ENCODE measurements at regions not wholly inside any gene's neighbourhood (a gene's known extent, or its start where the extent isn't known, plus 50 kb on each side); places are given as distances from the start of the nearest gene placed in this dataset.
"Not testable (repeated sequence)": the region's sequence is repeated elsewhere in the genome, so short reads cannot be mapped to it uniquely, and the experiment has no call there.

DNA sequence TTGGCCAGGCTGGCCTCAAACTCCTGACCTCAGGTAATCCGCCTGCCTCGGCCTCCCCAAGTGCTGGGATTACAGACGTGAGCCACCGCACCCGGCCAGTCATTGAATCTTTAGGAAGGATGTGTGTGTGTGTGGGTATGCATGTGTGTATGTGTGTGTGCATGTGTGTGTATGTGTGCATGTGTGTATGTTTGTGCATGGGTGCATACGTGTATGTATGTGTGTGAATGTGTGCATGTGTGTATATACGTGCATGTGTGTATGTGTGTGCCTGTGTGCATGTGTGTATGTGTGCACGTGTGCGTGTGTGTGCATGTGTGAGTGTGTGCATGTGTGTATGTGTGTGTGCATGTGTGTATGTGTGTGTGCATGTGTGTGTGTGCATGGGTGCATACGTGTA lies 120.1 kb upstream of the SHH start:
- not testable (repeated sequence) for H3K9me3 ChIP-seq (ENCODE audit: control insufficient read depth in 1 of 2, low read length in 2 of 2); H3K4me3 ChIP-seq (ENCODE audit: low read depth in 1 of 2, low read length in 2 of 2); H3K27me3 ChIP-seq (ENCODE audit: low read depth, low read length); H3K36me3 ChIP-seq (ENCODE audit: control insufficient read depth in 1 of 2, insufficient read depth in 2 of 2, low read length in 2 of 2); H3K4me1 ChIP-seq (ENCODE audit: control insufficient read depth in 1 of 2, insufficient read depth in 2 of 2, low read length in 2 of 2); H3K27ac ChIP-seq (ENCODE audit: low read length)

GRCh38 chr7:155931396-155932085 lies 119.3 kb upstream of the SHH start:
- no peaks in the 10 kb centered on the region for H3K36me3 ChIP-seq (ENCODE audit: control insufficient read depth in 1 of 2, insufficient read depth in 2 of 2, low read length in 2 of 2)
- no peak overlapping the region for H3K27ac ChIP-seq (ENCODE audit: low read length)
- peaks cover 0 to 5% of the 10 kb centered on the region in 2 donors for H3K9me3 ChIP-seq (ENCODE audit: control insufficient read depth in 1 of 2, low read length in 2 of 2)
- no peak overlapping the region for H3K4me3 ChIP-seq (ENCODE audit: low read depth in 1 of 2, low read length in 2 of 2)
- H3K4me1 ChIP-seq (ENCODE audit: control insufficient read depth in 1 of 2, insufficient read depth in 2 of 2, low read length in 2 of 2): no peaks in the 10 kb centered on the region
- H3K27me3 ChIP-seq (ENCODE audit: low read depth, low read length): no peaks in the 10 kb centered on the region

DNA sequence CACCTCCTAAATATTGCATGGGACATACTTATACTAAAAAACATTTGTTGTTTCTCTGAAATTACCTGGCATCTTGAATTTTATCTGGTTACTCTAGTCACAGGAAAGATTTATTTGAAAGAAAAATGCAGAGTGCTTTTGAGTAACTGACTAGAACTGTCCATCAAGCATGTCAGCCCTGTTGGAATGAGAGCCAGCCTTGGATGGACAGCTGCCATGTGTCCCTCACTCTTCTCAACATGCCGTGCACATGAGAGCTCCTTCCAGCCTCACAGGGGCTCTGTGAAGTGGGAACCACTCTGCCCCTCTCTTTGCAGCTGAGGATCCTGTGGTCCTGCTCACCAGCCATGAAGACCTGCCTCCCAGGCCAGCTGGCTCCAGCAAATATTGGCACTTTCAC lies 118.3 kb upstream of the SHH start:
- Histone ChIP-seq H3K36me3 (ENCODE audit: control insufficient read depth in 1 of 2, insufficient read depth in 2 of 2, low read length in 2 of 2) (no peaks in the 10 kb centered on the region), H3K27me3 (ENCODE audit: low read depth, low read length) (no peaks in the 10 kb centered on the region), H3K27ac (ENCODE audit: low read length) (no peak overlapping the region), H3K4me1 (ENCODE audit: control insufficient read depth in 1 of 2, insufficient read depth in 2 of 2, low read length in 2 of 2) (no peaks in the 10 kb centered on the region), H3K9me3 (ENCODE audit: control insufficient read depth in 1 of 2, low read length in 2 of 2) (peaks cover 0 to 5% of the 10 kb centered on the region in 2 donors), H3K4me3 (ENCODE audit: low read depth in 1 of 2, low read length in 2 of 2) (no peak overlapping the region)

DNA sequence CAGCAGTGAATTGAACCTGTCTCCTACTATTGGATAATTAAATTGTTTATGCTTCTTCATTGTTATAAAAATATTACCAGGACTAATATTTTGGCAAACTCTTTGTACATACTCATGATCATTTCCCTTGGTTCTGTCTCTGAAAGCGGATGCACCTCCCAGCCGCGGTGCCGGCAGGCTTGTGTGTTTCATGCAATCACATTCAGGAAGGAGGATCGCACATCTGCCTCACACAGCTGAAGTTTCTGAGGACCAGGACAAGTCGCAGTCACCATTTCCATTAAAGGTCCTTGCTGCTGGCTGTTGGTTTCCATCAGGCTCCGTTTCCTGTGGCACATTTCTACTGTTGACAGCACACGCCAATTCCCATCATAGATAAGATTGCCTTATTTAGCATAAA lies 117.8 kb upstream of the SHH start:
- H3K4me3 ChIP-seq (ENCODE audit: low read depth in 1 of 2, low read length in 2 of 2): no peak overlapping the region
- peaks cover 0 to 5% of the 10 kb centered on the region in 2 donors for H3K9me3 ChIP-seq (ENCODE audit: control insufficient read depth in 1 of 2, low read length in 2 of 2)
- H3K27ac ChIP-seq (ENCODE audit: low read length): no peak overlapping the region
- H3K36me3 ChIP-seq (ENCODE audit: control insufficient read depth in 1 of 2, insufficient read depth in 2 of 2, low read length in 2 of 2): no peaks in the 10 kb centered on the region
- no peaks in the 10 kb centered on the region for H3K4me1 ChIP-seq (ENCODE audit: control insufficient read depth in 1 of 2, insufficient read depth in 2 of 2, low read length in 2 of 2)
- H3K27me3 ChIP-seq (ENCODE audit: low read depth, low read length): no peaks in the 10 kb centered on the region

GRCh38 chr7:155928583-155928982 lies 116.3 kb upstream of the SHH start:
- Histone ChIP-seq H3K4me1 (ENCODE audit: control insufficient read depth in 1 of 2, insufficient read depth in 2 of 2, low read length in 2 of 2) (no peaks in the 10 kb centered on the region), H3K27ac (ENCODE audit: low read length) (no peak overlapping the region), H3K4me3 (ENCODE audit: low read depth in 1 of 2, low read length in 2 of 2) (no peak overlapping the region), H3K9me3 (ENCODE audit: control insufficient read depth in 1 of 2, low read length in 2 of 2) (peaks cover 0 to 5% of the 10 kb centered on the region in 2 donors), H3K36me3 (ENCODE audit: control insufficient read depth in 1 of 2, insufficient read depth in 2 of 2, low read length in 2 of 2) (no peaks in the 10 kb centered on the region), H3K27me3 (ENCODE audit: low read depth, low read length) (no peaks in the 10 kb centered on the region)

- no peak overlapping the region for H3K27ac ChIP-seq (ENCODE audit: low read length)
- no peaks in the 10 kb centered on the region for H3K27me3 ChIP-seq (ENCODE audit: low read depth, low read length)
- H3K4me1 ChIP-seq (ENCODE audit: control insufficient read depth in 1 of 2, insufficient read depth in 2 of 2, low read length in 2 of 2): no peaks in the 10 kb centered on the region
- no peak overlapping the region for H3K4me3 ChIP-seq (ENCODE audit: low read depth in 1 of 2, low read length in 2 of 2)
- no peaks in the 10 kb centered on the region for H3K36me3 ChIP-seq (ENCODE audit: control insufficient read depth in 1 of 2, insufficient read depth in 2 of 2, low read length in 2 of 2)
- H3K9me3 ChIP-seq (ENCODE audit: control insufficient read depth in 1 of 2, low read length in 2 of 2): peaks cover 0 to 5% of the 10 kb centered on the region in 2 donors
Observed at GRCh38 chr7:155927905-155928304, 115.6 kb upstream of the SHH start.

- Histone ChIP-seq H3K4me1 (ENCODE audit: control insufficient read depth in 1 of 2, insufficient read depth in 2 of 2, low read length in 2 of 2) (no peaks in the 10 kb centered on the region), H3K36me3 (ENCODE audit: control insufficient read depth in 1 of 2, insufficient read depth in 2 of 2, low read length in 2 of 2) (no peaks in the 10 kb centered on the region), H3K27me3 (ENCODE audit: low read depth, low read length) (no peaks in the 10 kb centered on the region), H3K27ac (ENCODE audit: low read length) (no peak overlapping the region), H3K9me3 (ENCODE audit: control insufficient read depth in 1 of 2, low read length in 2 of 2) (peaks cover 0 to 5% of the 10 kb centered on the region in 2 donors), H3K4me3 (ENCODE audit: low read depth in 1 of 2, low read length in 2 of 2) (no peak overlapping the region)
Observed at GRCh38 chr7:155925682-155926081, 113.4 kb upstream of the SHH start.

GRCh38 chr7:155922067-155922816 lies 110.0 kb upstream of the SHH start:
- Histone ChIP-seq H3K4me1 (ENCODE audit: control insufficient read depth in 1 of 2, insufficient read depth in 2 of 2, low read length in 2 of 2) (no peaks in the 10 kb centered on the region), H3K36me3 (ENCODE audit: control insufficient read depth in 1 of 2, insufficient read depth in 2 of 2, low read length in 2 of 2) (no peaks in the 10 kb centered on the region), H3K27me3 (ENCODE audit: low read depth, low read length) (no peaks in the 10 kb centered on the region), H3K27ac (ENCODE audit: low read length) (no peak overlapping the region), H3K9me3 (ENCODE audit: control insufficient read depth in 1 of 2, low read length in 2 of 2) (peaks cover 0 to under 1% of the 10 kb centered on the region in 2 donors), H3K4me3 (ENCODE audit: low read depth in 1 of 2, low read length in 2 of 2) (no peak overlapping the region)

DNA sequence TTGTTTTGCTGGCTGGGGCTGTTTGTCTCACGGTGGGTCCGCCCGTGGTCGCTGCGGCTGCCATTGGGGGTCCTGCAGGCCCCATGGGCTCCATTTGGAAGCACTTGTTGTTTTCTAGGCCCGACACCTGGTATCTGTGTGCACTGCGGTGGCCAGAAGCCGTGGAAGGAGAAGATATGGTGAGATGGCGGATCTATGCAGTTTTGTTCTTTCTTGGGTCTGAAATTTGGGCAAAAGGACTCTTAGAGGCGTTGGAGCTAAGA lies 109.5 kb upstream of the SHH start:
- Histone ChIP-seq H3K4me3 (ENCODE audit: low read depth in 1 of 2, low read length in 2 of 2) (no peak overlapping the region), H3K27me3 (ENCODE audit: low read depth, low read length) (no peaks in the 10 kb centered on the region), H3K36me3 (ENCODE audit: control insufficient read depth in 1 of 2, insufficient read depth in 2 of 2, low read length in 2 of 2) (no peaks in the 10 kb centered on the region), H3K9me3 (ENCODE audit: control insufficient read depth in 1 of 2, low read length in 2 of 2) (no peaks in the 10 kb centered on the region), H3K4me1 (ENCODE audit: control insufficient read depth in 1 of 2, insufficient read depth in 2 of 2, low read length in 2 of 2) (no peaks in the 10 kb centered on the region), H3K27ac (ENCODE audit: low read length) (no peak overlapping the region)

DNA sequence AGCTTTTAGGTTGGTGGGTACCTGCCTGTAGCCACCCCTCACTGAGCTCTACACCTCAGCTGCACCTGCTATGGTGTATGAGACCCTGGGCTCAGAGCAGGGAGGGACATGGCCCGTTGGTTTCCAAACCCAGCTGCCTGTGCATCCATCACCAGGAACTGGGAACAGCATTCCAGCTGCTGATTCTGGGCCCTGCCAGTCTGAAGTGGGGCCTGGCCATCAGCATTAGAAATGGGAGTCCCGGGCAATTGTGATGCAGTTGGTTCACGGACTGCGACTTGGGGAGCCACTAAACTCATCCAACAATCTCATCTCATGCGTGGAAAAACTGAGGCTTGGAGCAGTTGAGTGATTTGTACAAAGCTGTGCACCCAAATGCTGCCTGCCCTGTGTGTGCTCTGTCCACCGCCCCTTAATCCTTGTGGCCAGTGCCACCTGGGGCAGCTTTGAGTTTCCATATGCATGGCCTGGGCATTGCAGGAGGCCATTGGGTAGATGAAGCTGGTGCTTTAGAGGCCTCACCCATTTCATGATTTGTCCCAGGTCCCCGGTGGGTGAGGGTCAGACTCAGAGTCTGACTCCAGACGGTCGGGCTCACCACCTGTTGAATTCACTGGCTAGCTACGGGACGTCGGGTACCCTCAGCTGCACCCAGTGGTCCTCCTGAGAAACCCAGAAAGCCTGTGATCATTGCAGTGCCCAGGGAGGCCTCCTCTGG lies 109.0 kb upstream of the SHH start:
- H3K27me3 ChIP-seq (ENCODE audit: low read depth, low read length): no peaks in the 10 kb centered on the region

DNA sequence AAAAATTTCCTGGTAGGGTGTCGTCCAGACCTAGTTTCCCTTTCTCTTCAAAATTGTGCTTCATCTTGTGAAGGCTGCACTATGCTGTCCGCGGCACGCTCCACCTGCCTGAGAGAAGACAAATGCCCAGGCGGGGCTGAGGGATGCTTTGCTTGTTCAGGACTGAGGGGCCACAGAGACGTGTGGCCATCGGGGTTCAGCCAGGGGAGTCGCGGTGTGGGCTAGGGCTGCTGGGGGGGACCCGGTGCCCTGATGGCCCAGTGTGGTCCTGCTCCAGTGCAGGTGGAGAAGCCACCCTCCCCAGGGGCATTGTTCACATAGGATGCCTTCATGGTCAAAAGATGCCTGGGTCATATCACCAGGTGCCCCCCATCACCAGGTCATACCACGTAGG lies 107.8 kb upstream of the SHH start:
- Histone ChIP-seq H3K27ac (ENCODE audit: low read length) (no peak overlapping the region), H3K4me1 (ENCODE audit: control insufficient read depth in 1 of 2, insufficient read depth in 2 of 2, low read length in 2 of 2) (no peaks in the 10 kb centered on the region), H3K36me3 (ENCODE audit: control insufficient read depth in 1 of 2, insufficient read depth in 2 of 2, low read length in 2 of 2) (no peaks in the 10 kb centered on the region), H3K27me3 (ENCODE audit: low read depth, low read length) (no peaks in the 10 kb centered on the region), H3K9me3 (ENCODE audit: control insufficient read depth in 1 of 2, low read length in 2 of 2) (no peaks in the 10 kb centered on the region), H3K4me3 (ENCODE audit: low read depth in 1 of 2, low read length in 2 of 2) (no peak overlapping the region)

More for the DNA sequence above, 109.0 kb upstream of the SHH start:
- Histone ChIP-seq H3K9me3 (ENCODE audit: control insufficient read depth in 1 of 2, low read length in 2 of 2) (no peaks in the 10 kb centered on the region), H3K27ac (ENCODE audit: low read length) (no peak overlapping the region), H3K4me1 (ENCODE audit: control insufficient read depth in 1 of 2, insufficient read depth in 2 of 2, low read length in 2 of 2) (no peaks in the 10 kb centered on the region), H3K36me3 (ENCODE audit: control insufficient read depth in 1 of 2, insufficient read depth in 2 of 2, low read length in 2 of 2) (no peaks in the 10 kb centered on the region), H3K4me3 (ENCODE audit: low read depth in 1 of 2, low read length in 2 of 2) (no peak overlapping the region)
